ENCODE measurements at regions not wholly inside any gene's neighbourhood (a gene's known extent, or its start where the extent isn't known, plus 50 kb on each side); places are given as distances from the start of the nearest gene placed in this dataset.

GRCh38 chr18:33951031-33951430 lies 273.7 kb downstream of the NOL4 start:
- DNase-seq = no peak

- DNase-seq = no peak
Measured at GRCh38 chr18:33946336-33946735, 278.4 kb downstream of the NOL4 start.

GRCh38 chr18:33944493-33944892 lies 280.2 kb downstream of the NOL4 start:
- DNase-seq = no peak

GRCh38 chr18:33937270-33937816 lies 287.4 kb downstream of the NOL4 start:
- no peak for DNase-seq

- DNase-seq = no peak
Measured at GRCh38 chr18:33934258-33934657, 290.5 kb downstream of the NOL4 start.

- no peak for DNase-seq
Measured at GRCh38 chr18:33928231-33928630, 296.5 kb downstream of the NOL4 start.

- no peak for DNase-seq
Measured at GRCh38 chr18:33924576-33924975, 300.1 kb downstream of the NOL4 start.

GRCh38 chr18:33923980-33924379 lies 300.7 kb downstream of the NOL4 start:
- no peak for DNase-seq

- DNase-seq = no peak
Measured at GRCh38 chr18:33918571-33918970, 306.1 kb downstream of the NOL4 start.

GRCh38 chr18:33916200-33916599 lies 308.5 kb downstream of the NOL4 start:
- DNase-seq = no peak

- DNase-seq = no peak
Measured at GRCh38 chr18:33914399-33914798, 310.3 kb downstream of the NOL4 start.

- DNase-seq = no peak
Measured at GRCh38 chr18:33906046-33906445, 318.7 kb downstream of the NOL4 start.

GRCh38 chr18:33901894-33902512 lies 322.7 kb downstream of the NOL4 start:
- no peak for DNase-seq

- no peak for DNase-seq
Measured at GRCh38 chr18:33900638-33901037, 322.6 kb downstream of the ASXL3 start.

GRCh38 chr18:33898427-33898826 lies 320.4 kb downstream of the ASXL3 start:
- DNase-seq = no peak

- DNase-seq = no peak
Measured at GRCh38 chr18:33878213-33878612, 300.2 kb downstream of the ASXL3 start.

GRCh38 chr18:33875029-33875565 lies 297.1 kb downstream of the ASXL3 start:
- no peak for DNase-seq

- DNase-seq = no peak
Measured at GRCh38 chr18:33873112-33873511, 295.1 kb downstream of the ASXL3 start.

GRCh38 chr18:33871363-33872025 lies 293.5 kb downstream of the ASXL3 start:
- no peak for DNase-seq

- DNase-seq = no peak
Measured at GRCh38 chr18:33870059-33870458, 292.0 kb downstream of the ASXL3 start.

GRCh38 chr18:33866386-33866785 lies 288.4 kb downstream of the ASXL3 start:
- DNase-seq = no peak

GRCh38 chr18:33863912-33864311 lies 285.9 kb downstream of the ASXL3 start:
- DNase-seq = no peak

- DNase-seq = no peak
Measured at GRCh38 chr18:33854827-33855139, 276.8 kb downstream of the ASXL3 start.

GRCh38 chr18:33854086-33854826 lies 276.2 kb downstream of the ASXL3 start:
- DNase-seq = no peak

Data from NCI-H2107 (cell line).